OCI-LY7 (cell line): ENCODE measurements at regions not wholly inside any gene's neighbourhood (a gene's known extent, or its start where the extent isn't known, plus 50 kb on each side); places are given as distances from the start of the nearest gene placed in this dataset.

Source experiments
- BruUV-seq: library from RNA; stranded (reverse); fragments of 400-500 nt; replicated peaks from 2 replicates; lab custom pipeline; 2021; lab: Mats Ljungman, UMichigan
- CTCF ChIA-PET: fragments of 300-600 bp; sonication (Branson Sonifier 250); formaldehyde crosslinking; loops from one replicate; lab custom pipeline; 2022; ENCODE audit warnings: antibody characterized with exemption; ENCODE audit not compliant: unreplicated experiment; lab: Charles Lee
- POLR2A ChIA-PET: fragments of 300-600 bp; sonication (Branson Sonifier 250); formaldehyde crosslinking; loops from one replicate; lab custom pipeline; 2022; ENCODE audit warnings: antibody characterized with exemption; lab: Charles Lee
- DNase-seq: peaks from one replicate; pipeline ENCODE4 v3.0.0-alpha.2; 2015; ENCODE audit warnings: low spot score
- H2AFZ ChIP-seq: fragments of 200-600 bp; sonication (generic), shearing (Covaris generic); 2 replicates; pipeline ENCODE4 v1.6.1; 2014; ENCODE audit warnings: mild to moderate bottlenecking, antibody characterized with exemption, low read length, moderate library complexity
- H3K27ac ChIP-seq: fragments of 200-600 bp; sonication (generic); 2 replicates; pipeline ENCODE4 v1.5.1; 2014; ENCODE audit warnings: mixed run types, low read depth, mild to moderate bottlenecking, moderate library complexity, low read length, inconsistent platforms; ENCODE audit not compliant: poor library complexity, severe bottlenecking
- H3K36me3 ChIP-seq: fragments of 200-600 bp; sonication (generic); 2 replicates; pipeline ENCODE4 v1.6.1; 2014; ENCODE audit warnings: mild to moderate bottlenecking, antibody characterized with exemption, low read length, moderate library complexity, mixed read lengths; ENCODE audit not compliant: insufficient read depth
- H3K4me1 ChIP-seq: fragments of 200-600 bp; sonication (generic); 2 replicates; pipeline ENCODE4 v1.5.1; 2014; ENCODE audit warnings: mild to moderate bottlenecking, low read length; ENCODE audit not compliant: insufficient read depth, poor library complexity, severe bottlenecking
- H3K4me2 ChIP-seq: fragments of 200-600 bp; sonication (generic); 2 replicates; pipeline ENCODE4 v1.6.1; 2014; ENCODE audit warnings: mild to moderate bottlenecking, low read length
- H3K4me3 ChIP-seq: fragments of 200-600 bp; sonication (generic); 2 replicates; pipeline ENCODE4 v1.5.1; 2014; ENCODE audit warnings: mild to moderate bottlenecking, low read depth, low read length; ENCODE audit not compliant: poor library complexity, severe bottlenecking
- H3K79me2 ChIP-seq: fragments of 200-600 bp; sonication (generic); 2 replicates; pipeline ENCODE4 v1.6.1; 2016; ENCODE audit warnings: low read depth, mild to moderate bottlenecking, low read length, moderate library complexity, mixed read lengths; ENCODE audit not compliant: insufficient read depth
- H3K9me2 ChIP-seq: fragments of 200-600 bp; sonication (generic); 2 replicates; pipeline ENCODE4 v1.6.1; 2016; ENCODE audit warnings: mild to moderate bottlenecking, low read length, mixed read lengths; ENCODE audit not compliant: insufficient read depth
- H3K9me3 ChIP-seq: fragments of 200-600 bp; sonication (generic); 2 replicates; pipeline ENCODE4 v1.6.1; 2014; ENCODE audit warnings: mild to moderate bottlenecking, mixed run types, low read length, mixed read lengths
- H4K20me1 ChIP-seq: fragments of 200-600 bp; sonication (generic); 2 replicates; pipeline ENCODE4 v1.6.1; 2014; ENCODE audit warnings: mild to moderate bottlenecking, antibody characterized with exemption, low read length, moderate library complexity, mixed read lengths; ENCODE audit not compliant: insufficient read depth
- CTCF ChIP-seq: fragments of 200-600 bp; sonication (generic); conservative IDR thresholded peaks from 2 replicates; pipeline ENCODE4 v1.5.1; 2014; ENCODE audit warnings: mild to moderate bottlenecking, antibody characterized with exemption, low read length, moderate library complexity, mixed read lengths
- EZH2phosphoT487 ChIP-seq: fragments of 200-600 bp; sonication (generic); IDR thresholded peaks from 2 replicates; pipeline ENCODE4 v1.6.1; 2018; ENCODE audit warnings: low read depth, borderline replicate concordance, mild to moderate bottlenecking, mixed run types, antibody characterized with exemption, low read length, moderate library complexity, mixed read lengths
- intact Hi-C: fragments of 100-400 bp; cut with micrococcal nuclease; formaldehyde crosslinking; loops from one replicate; pipeline ENCODE4 v1.10.0; 2022; ENCODE audit not compliant: unreplicated experiment

DNA sequence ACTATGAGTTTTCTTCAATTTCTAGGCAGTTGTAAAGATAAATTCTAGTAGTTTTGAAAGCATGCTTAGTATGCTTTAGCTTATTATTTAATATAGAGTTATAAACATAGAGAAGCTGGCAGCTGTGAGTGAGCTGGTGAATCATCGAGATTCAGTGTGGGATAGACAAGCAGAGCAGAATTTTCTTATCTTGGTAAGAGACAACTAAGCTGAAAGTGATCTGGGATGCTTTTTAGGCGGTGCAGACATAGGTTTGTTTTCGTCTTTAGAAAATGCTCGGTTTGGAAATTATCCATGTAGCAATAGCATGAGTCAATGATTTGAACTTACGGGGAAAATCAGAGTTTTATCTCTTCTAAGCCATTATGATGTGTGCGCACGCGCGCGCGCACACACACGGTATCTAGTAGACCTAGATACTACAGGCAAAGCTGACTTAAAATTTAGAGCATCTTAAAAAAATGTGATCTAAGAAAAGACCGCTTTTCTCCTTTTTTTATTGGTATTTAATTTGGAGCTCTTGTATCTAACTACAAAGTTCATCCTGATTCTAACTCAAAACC is 128.3 kb upstream of the MAP3K7 start:
- intact Hi-C loops: no loop called here
- no peak overlapping the region for H3K4me3 ChIP-seq
- no peaks in the 10 kb centered on the region for H3K79me2 ChIP-seq
- DNase-seq: no peak
- no peak overlapping the region for H2AFZ ChIP-seq
- H3K9me3 ChIP-seq: no peaks in the 10 kb centered on the region
- no peaks in the 10 kb centered on the region for H3K4me1 ChIP-seq
- TF ChIP-seq CTCF: no peak
- no peak for TF ChIP-seq EZH2phosphoT487
- H3K36me3 ChIP-seq: no peaks in the 10 kb centered on the region
- no peaks in the 10 kb centered on the region for H4K20me1 ChIP-seq
- H3K9me2 ChIP-seq: no peaks in the 10 kb centered on the region
- BruUV-seq: no TSS peak
- H3K4me2 ChIP-seq: no peak overlapping the region
- POLR2A ChIA-PET: interaction anchor here (0.6 to 1.0 kb wide), 3 partner anchors 11 to 1091 kb away, joined by 3 to 4 read pairs (median 3); no protein-coding TSS in a partner anchor
- H3K27ac ChIP-seq: no peak overlapping the region
- CTCF ChIA-PET: no interaction called here

DNA sequence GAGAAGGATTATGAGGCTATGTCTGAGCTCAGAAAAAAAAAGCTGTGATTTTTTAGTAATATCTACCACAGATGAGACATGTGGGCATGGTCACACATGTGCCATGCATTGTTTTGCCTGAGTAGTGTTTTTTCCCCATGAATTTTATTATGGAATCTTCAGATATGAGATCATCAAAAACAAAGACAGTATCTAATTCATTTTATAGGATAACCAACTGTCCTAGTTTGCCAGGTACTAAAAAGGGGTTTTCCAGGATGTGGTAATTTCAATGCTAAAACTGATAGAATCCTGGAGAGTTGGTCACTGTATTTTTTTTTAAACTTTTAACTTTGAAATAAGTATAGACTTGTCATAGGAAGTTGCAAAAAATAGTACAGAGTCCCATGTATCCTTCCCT is 127.4 kb upstream of the MAP3K7 start:
- no peak overlapping the region for H2AFZ ChIP-seq
- TF ChIP-seq CTCF (no peak), EZH2phosphoT487 (no peak)
- H3K27ac ChIP-seq: no peak overlapping the region
- POLR2A ChIA-PET: interaction anchor here (0.6 to 1.0 kb wide), 2 partner anchors 10 to 1090 kb away, joined by 3 to 4 read pairs; no protein-coding TSS in a partner anchor
- no peaks in the 10 kb centered on the region for H3K79me2 ChIP-seq
- H3K4me3 ChIP-seq: no peak overlapping the region
- no peaks in the 10 kb centered on the region for H3K36me3 ChIP-seq
- H4K20me1 ChIP-seq: no peaks in the 10 kb centered on the region
- no peaks in the 10 kb centered on the region for H3K9me2 ChIP-seq
- H3K4me2 ChIP-seq: no peak overlapping the region
- DNase-seq: no peak
- CTCF ChIA-PET: no interaction called here
- intact Hi-C loops: no loop called here
- no peaks in the 10 kb centered on the region for H3K4me1 ChIP-seq
- no TSS peak for BruUV-seq
- no peaks in the 10 kb centered on the region for H3K9me3 ChIP-seq

- Histone ChIP-seq H3K36me3 (no peaks in the 10 kb centered on the region), H3K4me2 (no peak overlapping the region), H3K27ac (no peak overlapping the region), H3K4me3 (no peak overlapping the region), H3K9me3 (no peaks in the 10 kb centered on the region), H2AFZ (no peak overlapping the region), H3K4me1 (no peaks in the 10 kb centered on the region), H3K9me2 (no peaks in the 10 kb centered on the region), H4K20me1 (no peaks in the 10 kb centered on the region), H3K79me2 (no peaks in the 10 kb centered on the region)
- no peak for DNase-seq
- intact Hi-C loops: no loop called here
- ChIA-PET POLR2A (interaction anchor here (1.9 kb wide), 1 partner anchor 10 kb away, joined by 4 read pairs; no protein-coding TSS in a partner anchor), CTCF (no interaction called here)
- TF ChIP-seq EZH2phosphoT487: no peak
- BruUV-seq: no TSS peak
Measured at GRCh38 chr6:90712114-90712513, 125.2 kb upstream of the MAP3K7 start.
